ENCODE measurements at regions not wholly inside any gene's neighbourhood (a gene's known extent, or its start where the extent isn't known, plus 50 kb on each side); places are given as distances from the start of the nearest gene placed in this dataset.

DNA sequence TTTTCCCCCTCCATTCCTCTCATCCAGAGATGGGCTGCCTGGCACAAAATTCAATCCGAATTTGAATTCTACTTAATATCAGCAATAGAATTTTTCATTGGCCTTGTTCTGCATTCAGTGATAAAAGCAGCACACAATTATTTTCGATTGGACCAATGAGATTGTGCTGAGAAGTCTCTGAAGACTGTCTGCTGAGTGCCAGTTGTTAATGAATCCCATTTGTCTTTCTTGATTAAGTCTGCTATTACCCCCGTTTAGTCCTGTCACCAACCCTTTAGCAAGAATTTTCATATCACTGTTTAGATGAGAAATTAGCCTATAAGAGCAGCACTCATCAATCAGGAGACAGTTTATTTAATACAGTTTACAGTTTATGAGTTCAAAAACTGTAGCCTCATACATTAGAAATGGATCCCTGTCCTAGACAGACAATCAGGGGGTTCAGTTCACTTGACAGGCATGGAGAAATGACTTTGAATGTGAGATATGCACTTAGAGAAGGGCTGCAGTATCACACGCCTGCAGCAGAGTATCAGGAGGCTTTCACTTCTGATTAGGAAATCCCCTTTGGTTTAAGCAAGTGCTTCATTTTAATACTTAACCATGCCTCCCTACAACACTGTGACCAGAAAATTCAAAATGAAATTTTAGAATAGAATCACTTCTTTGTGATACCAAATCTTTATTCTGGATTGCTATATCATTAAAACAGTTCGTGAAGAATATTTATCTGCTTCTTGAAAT is 304.7 kb upstream of the PTBP2 start (continued):
- TF ChIP-seq, protein P1, sequence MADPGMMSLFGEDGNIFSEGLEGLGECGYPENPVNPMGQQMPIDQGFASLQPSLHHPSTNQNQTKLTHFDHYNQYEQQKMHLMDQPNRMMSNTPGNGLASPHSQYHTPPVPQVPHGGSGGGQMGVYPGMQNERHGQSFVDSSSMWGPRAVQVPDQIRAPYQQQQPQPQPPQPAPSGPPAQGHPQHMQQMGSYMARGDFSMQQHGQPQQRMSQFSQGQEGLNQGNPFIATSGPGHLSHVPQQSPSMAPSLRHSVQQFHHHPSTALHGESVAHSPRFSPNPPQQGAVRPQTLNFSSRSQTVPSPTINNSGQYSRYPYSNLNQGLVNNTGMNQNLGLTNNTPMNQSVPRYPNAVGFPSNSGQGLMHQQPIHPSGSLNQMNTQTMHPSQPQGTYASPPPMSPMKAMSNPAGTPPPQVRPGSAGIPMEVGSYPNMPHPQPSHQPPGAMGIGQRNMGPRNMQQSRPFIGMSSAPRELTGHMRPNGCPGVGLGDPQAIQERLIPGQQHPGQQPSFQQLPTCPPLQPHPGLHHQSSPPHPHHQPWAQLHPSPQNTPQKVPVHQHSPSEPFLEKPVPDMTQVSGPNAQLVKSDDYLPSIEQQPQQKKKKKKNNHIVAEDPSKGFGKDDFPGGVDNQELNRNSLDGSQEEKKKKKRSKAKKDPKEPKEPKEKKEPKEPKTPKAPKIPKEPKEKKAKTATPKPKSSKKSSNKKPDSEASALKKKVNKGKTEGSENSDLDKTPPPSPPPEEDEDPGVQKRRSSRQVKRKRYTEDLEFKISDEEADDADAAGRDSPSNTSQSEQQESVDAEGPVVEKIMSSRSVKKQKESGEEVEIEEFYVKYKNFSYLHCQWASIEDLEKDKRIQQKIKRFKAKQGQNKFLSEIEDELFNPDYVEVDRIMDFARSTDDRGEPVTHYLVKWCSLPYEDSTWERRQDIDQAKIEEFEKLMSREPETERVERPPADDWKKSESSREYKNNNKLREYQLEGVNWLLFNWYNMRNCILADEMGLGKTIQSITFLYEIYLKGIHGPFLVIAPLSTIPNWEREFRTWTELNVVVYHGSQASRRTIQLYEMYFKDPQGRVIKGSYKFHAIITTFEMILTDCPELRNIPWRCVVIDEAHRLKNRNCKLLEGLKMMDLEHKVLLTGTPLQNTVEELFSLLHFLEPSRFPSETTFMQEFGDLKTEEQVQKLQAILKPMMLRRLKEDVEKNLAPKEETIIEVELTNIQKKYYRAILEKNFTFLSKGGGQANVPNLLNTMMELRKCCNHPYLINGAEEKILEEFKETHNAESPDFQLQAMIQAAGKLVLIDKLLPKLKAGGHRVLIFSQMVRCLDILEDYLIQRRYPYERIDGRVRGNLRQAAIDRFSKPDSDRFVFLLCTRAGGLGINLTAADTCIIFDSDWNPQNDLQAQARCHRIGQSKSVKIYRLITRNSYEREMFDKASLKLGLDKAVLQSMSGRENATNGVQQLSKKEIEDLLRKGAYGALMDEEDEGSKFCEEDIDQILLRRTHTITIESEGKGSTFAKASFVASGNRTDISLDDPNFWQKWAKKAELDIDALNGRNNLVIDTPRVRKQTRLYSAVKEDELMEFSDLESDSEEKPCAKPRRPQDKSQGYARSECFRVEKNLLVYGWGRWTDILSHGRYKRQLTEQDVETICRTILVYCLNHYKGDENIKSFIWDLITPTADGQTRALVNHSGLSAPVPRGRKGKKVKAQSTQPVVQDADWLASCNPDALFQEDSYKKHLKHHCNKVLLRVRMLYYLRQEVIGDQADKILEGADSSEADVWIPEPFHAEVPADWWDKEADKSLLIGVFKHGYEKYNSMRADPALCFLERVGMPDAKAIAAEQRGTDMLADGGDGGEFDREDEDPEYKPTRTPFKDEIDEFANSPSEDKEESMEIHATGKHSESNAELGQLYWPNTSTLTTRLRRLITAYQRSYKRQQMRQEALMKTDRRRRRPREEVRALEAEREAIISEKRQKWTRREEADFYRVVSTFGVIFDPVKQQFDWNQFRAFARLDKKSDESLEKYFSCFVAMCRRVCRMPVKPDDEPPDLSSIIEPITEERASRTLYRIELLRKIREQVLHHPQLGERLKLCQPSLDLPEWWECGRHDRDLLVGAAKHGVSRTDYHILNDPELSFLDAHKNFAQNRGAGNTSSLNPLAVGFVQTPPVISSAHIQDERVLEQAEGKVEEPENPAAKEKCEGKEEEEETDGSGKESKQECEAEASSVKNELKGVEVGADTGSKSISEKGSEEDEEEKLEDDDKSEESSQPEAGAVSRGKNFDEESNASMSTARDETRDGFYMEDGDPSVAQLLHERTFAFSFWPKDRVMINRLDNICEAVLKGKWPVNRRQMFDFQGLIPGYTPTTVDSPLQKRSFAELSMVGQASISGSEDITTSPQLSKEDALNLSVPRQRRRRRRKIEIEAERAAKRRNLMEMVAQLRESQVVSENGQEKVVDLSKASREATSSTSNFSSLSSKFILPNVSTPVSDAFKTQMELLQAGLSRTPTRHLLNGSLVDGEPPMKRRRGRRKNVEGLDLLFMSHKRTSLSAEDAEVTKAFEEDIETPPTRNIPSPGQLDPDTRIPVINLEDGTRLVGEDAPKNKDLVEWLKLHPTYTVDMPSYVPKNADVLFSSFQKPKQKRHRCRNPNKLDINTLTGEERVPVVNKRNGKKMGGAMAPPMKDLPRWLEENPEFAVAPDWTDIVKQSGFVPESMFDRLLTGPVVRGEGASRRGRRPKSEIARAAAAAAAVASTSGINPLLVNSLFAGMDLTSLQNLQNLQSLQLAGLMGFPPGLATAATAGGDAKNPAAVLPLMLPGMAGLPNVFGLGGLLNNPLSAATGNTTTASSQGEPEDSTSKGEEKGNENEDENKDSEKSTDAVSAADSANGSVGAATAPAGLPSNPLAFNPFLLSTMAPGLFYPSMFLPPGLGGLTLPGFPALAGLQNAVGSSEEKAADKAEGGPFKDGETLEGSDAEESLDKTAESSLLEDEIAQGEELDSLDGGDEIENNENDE (IDR thresholded peaks at IDR 0.05; ENCODE audit: insufficient replicate concordance, low read length) = no peak
- TF ChIP-seq EGR1 (IDR thresholded peaks at IDR 0.05; ENCODE audit: borderline replicate concordance, low read depth, low read length) = no peak
- TF ChIP-seq, protein P2, sequence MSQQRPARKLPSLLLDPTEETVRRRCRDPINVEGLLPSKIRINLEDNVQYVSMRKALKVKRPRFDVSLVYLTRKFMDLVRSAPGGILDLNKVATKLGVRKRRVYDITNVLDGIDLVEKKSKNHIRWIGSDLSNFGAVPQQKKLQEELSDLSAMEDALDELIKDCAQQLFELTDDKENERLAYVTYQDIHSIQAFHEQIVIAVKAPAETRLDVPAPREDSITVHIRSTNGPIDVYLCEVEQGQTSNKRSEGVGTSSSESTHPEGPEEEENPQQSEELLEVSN (IDR thresholded peaks at IDR 0.05) = no peak
- no peak for TF ChIP-seq ASH2L (IDR thresholded peaks at IDR 0.05; ENCODE audit: low read length)
- TF ChIP-seq JUND (IDR thresholded peaks at IDR 0.05; ENCODE audit: low read length) = no peak
- TF ChIP-seq GTF2F1 (IDR thresholded peaks at IDR 0.05; ENCODE audit: borderline replicate concordance, low read depth, low read length) = no peak
- no peak for TF ChIP-seq SUZ12 (IDR thresholded peaks at IDR 0.05; ENCODE audit: low read length)

Data from H1 (cell line).